A673 (cell line): ENCODE measurements at regions not wholly inside any gene's neighbourhood (a gene's known extent, or its start where the extent isn't known, plus 50 kb on each side); places are given as distances from the start of the nearest gene placed in this dataset.

Experiments
- BruUV-seq: library from RNA; stranded (reverse); fragments of 400-500 nt; replicated peaks from 2 replicates; lab custom pipeline; 2021; lab: Mats Ljungman, UMichigan
- CTCF ChIA-PET: fragments of 300-600 bp; sonication (Branson Sonifier 250); formaldehyde crosslinking; loops from one replicate; lab custom pipeline; 2022; ENCODE audit warnings: antibody characterized with exemption; lab: Charles Lee
- POLR2A ChIA-PET: fragments of 300-600 bp; sonication (Branson Sonifier 250); formaldehyde crosslinking; loops from one replicate; lab custom pipeline; 2022; ENCODE audit warnings: antibody characterized with exemption; ENCODE audit not compliant: low non-redundant PET; lab: Charles Lee
- DNase-seq: peaks from one replicate; pipeline ENCODE4 v3.0.0-alpha.2; 2015; ENCODE audit warnings: low spot score
- H3K27ac ChIP-seq: fragments of 200-600 bp; sonication (generic); 2 replicates; pipeline ENCODE4 v1.5.1; 2016; ENCODE audit warnings: mixed run types, low read depth, mild to moderate bottlenecking, mixed read lengths, antibody characterized with exemption, low read length; ENCODE audit not compliant: poor library complexity, severe bottlenecking
- H3K27me3 ChIP-seq: fragments of 200-600 bp; sonication (generic); replicated peaks from 2 replicates; pipeline ENCODE4 v1.6.1; 2017; ENCODE audit warnings: mixed run types, low read depth, mild to moderate bottlenecking, mixed read lengths, antibody characterized with exemption, low read length; ENCODE audit not compliant: insufficient read depth, poor library complexity
- H3K36me3 ChIP-seq: fragments of 200-600 bp; sonication (generic); 2 replicates; pipeline ENCODE4 v1.6.1; 2016; ENCODE audit warnings: mixed run types, mild to moderate bottlenecking, mixed read lengths, antibody characterized with exemption, low read length; ENCODE audit not compliant: insufficient read depth, poor library complexity, severe bottlenecking
- H3K4me1 ChIP-seq: fragments of 200-600 bp; sonication (generic); 2 replicates; pipeline ENCODE4 v1.6.1; 2017; ENCODE audit warnings: mixed run types, mild to moderate bottlenecking, mixed read lengths, antibody characterized with exemption, low read length; ENCODE audit not compliant: insufficient read depth, poor library complexity, severe bottlenecking
- H3K4me3 ChIP-seq: fragments of 200-600 bp; sonication (generic); 2 replicates; pipeline ENCODE4 v1.5.1; 2016; ENCODE audit warnings: low read depth, mixed run types, mild to moderate bottlenecking, mixed read lengths, low read length; ENCODE audit not compliant: poor library complexity, severe bottlenecking
- H3K9me3 ChIP-seq: fragments of 200-600 bp; sonication (generic); 2 replicates; pipeline ENCODE4 v1.6.1; 2016; ENCODE audit warnings: mixed run types, low read depth, mild to moderate bottlenecking, mixed read lengths, antibody characterized with exemption, low read length; ENCODE audit not compliant: poor library complexity, severe bottlenecking
- EZH2 ChIP-seq: fragments of 200-600 bp; sonication (generic); IDR thresholded peaks from 2 replicates; pipeline ENCODE4 v1.6.1; 2017; ENCODE audit warnings: borderline replicate concordance, low read depth, mild to moderate bottlenecking, mixed read lengths, antibody characterized with exemption, low read length; ENCODE audit not compliant: poor library complexity, severe bottlenecking
- intact Hi-C: fragments of 100-400 bp; cut with micrococcal nuclease; formaldehyde crosslinking; loops from one replicate; pipeline ENCODE4 v1.10.0; 2022; ENCODE audit not compliant: unreplicated experiment
- TF ChIP-seq, protein P1 (sequence below): fragments of 300-800, 200-600 bp; sonication (generic); conservative IDR thresholded peaks from 2 replicates; pipeline ENCODE4 v1.5.1; 2017; ENCODE audit warnings: low read depth, mild to moderate bottlenecking, antibody characterized with exemption, low read length, moderate library complexity, mixed read lengths

DNA sequence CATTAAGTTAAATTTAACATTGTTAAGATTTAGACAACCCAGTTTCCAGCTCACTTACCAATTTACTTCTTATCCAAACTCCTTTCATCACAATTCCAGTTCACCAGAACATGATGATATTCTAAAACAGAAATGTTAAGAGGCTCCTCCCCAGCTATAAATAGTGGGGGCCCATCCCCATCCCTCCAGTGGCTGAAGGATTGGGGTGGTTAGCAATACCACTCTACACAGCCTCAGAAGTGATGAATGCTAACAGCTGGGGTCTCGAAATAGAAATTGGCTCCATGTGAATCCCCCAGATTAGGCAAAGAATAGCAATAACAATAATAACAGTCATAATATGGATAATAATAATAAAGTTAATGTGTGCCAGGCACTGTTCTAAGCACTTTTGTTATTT, 97.9 kb upstream of the NCAM1 start:
- peaks cover 7% of the 10 kb centered on the region for H3K9me3 ChIP-seq
- H3K27me3 ChIP-seq = peaks cover 4% of the 10 kb centered on the region
- no peak for DNase-seq
- intact Hi-C loops = no loop called here
- CTCF ChIA-PET = no interaction called here
- no peak for TF ChIP-seq EZH2
- TF ChIP-seq, protein P1, sequence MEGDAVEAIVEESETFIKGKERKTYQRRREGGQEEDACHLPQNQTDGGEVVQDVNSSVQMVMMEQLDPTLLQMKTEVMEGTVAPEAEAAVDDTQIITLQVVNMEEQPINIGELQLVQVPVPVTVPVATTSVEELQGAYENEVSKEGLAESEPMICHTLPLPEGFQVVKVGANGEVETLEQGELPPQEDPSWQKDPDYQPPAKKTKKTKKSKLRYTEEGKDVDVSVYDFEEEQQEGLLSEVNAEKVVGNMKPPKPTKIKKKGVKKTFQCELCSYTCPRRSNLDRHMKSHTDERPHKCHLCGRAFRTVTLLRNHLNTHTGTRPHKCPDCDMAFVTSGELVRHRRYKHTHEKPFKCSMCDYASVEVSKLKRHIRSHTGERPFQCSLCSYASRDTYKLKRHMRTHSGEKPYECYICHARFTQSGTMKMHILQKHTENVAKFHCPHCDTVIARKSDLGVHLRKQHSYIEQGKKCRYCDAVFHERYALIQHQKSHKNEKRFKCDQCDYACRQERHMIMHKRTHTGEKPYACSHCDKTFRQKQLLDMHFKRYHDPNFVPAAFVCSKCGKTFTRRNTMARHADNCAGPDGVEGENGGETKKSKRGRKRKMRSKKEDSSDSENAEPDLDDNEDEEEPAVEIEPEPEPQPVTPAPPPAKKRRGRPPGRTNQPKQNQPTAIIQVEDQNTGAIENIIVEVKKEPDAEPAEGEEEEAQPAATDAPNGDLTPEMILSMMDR = no peak
- no peaks in the 10 kb centered on the region for H3K36me3 ChIP-seq
- no peak overlapping the region for H3K4me3 ChIP-seq
- H3K27ac ChIP-seq = no peak overlapping the region
- BruUV-seq = no TSS peak
- POLR2A ChIA-PET = no interaction called here
- no peaks in the 10 kb centered on the region for H3K4me1 ChIP-seq

DNA sequence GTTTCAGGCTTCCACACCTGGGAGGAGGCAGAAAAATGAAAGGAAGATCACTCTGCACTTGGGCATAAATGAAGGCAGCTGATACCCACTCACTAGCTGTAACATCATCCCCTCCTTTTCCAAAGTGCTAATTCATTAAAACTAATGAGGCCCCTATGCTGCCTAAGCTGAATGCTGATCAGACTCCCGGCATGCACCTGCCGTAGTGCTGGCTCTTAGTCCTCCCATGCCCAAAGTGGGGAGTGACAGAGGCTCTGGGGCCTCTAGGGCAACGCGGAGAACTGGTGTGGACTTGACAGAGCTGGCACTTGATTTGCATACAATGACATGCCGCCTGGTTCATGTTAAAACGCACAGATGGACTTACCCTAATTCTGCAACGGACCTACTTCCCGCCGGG, 96.5 kb upstream of the NCAM1 start:
- no TSS peak for BruUV-seq
- DNase-seq = no peak
- peaks cover 7% of the 10 kb centered on the region for H3K9me3 ChIP-seq
- no peak overlapping the region for H3K27ac ChIP-seq
- CTCF ChIA-PET = no interaction called here
- no peaks in the 10 kb centered on the region for H3K27me3 ChIP-seq
- no peaks in the 10 kb centered on the region for H3K4me1 ChIP-seq
- intact Hi-C loops = no loop called here
- TF ChIP-seq, protein P1 = no peak
- H3K4me3 ChIP-seq = no peak overlapping the region
- POLR2A ChIA-PET = no interaction called here
- no peaks in the 10 kb centered on the region for H3K36me3 ChIP-seq

DNA sequence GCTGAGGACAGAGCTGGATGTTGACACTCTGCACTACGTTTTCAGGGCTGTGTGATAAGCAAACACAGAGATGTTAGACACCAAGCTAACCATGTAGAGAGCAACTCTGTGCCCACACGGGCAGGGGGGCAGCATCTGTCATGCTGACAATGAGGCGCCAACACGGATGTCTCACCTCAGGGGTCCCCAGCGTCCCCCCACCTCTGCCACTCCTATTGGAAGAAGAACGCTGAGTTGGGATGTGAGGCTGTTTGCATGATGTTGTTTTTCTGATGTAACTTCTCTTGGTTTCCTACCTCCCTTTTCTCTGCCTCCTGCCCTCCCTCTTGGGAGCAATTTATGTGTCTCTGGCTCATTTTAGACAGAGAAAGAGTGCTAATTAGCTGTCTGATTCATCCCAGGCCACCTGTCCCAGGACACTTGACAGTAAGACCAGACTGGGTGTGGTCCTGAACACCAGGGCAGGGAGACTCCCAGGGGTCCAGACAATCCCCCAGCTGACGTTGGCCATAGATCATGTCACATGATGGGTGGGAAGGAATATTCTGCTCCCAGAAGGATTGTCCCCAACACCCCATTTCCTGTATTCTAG, 89.2 kb upstream of the NCAM1 start:
- no peak for TF ChIP-seq EZH2
- TF ChIP-seq, protein P1 = no peak
- CTCF ChIA-PET = no interaction called here
- H3K27me3 ChIP-seq = no peaks in the 10 kb centered on the region
- DNase-seq = peak; percentile 10
- no TSS peak for BruUV-seq
- intact Hi-C loops = no loop called here
- H3K27ac ChIP-seq = no peak overlapping the region
- POLR2A ChIA-PET = no interaction called here
- no peaks in the 10 kb centered on the region for H3K36me3 ChIP-seq
- H3K9me3 ChIP-seq = no peaks in the 10 kb centered on the region
- H3K4me3 ChIP-seq = no peak overlapping the region
- no peaks in the 10 kb centered on the region for H3K4me1 ChIP-seq
